Endothelial cell of umbilical vein (primary cell): ENCODE measurements at regions not wholly inside any gene's neighbourhood (a gene's known extent, or its start where the extent isn't known, plus 50 kb on each side); places are given as distances from the start of the nearest gene placed in this dataset.

ENCODE experiments used
- BruUV-seq: library from RNA; stranded (reverse); fragments of 400-500 nt; replicated peaks from 2 replicates; lab custom pipeline; 2021; lab: Mats Ljungman, UMichigan
- CTCF ChIA-PET: fragments of 300-600, 350-600 bp; sonication (Branson Sonifier 250); formaldehyde crosslinking; loops from one replicate; lab custom pipeline; 2021; ENCODE audit warnings: antibody characterized with exemption, inconsistent platforms; lab: Charles Lee
- POLR2A ChIA-PET: fragments of 300-600, 350-600 bp; sonication (Branson Sonifier 250); formaldehyde crosslinking; loops from one replicate; lab custom pipeline; 2021; ENCODE audit warnings: antibody characterized with exemption, inconsistent platforms; lab: Charles Lee
- DNase-seq: peaks from one replicate; pipeline ENCODE4 v3.0.0-alpha.2; 2011; ENCODE audit warnings: low read depth, low spot score
- FAIRE-seq: peaks from 2 replicates; lab custom pipeline; 2011; peaks lifted over from hg19 to GRCh38; lab: Jason Lieb, UNC
- H2AFZ ChIP-seq: 2 replicates; pipeline ENCODE4 v1.6.0; 2012; ENCODE audit warnings: low read depth, low read length, control low read depth, inconsistent platforms
- H3K27ac ChIP-seq: 2 replicates; pipeline ENCODE4 v1.5.1; 2011; ENCODE audit warnings: low read depth, mild to moderate bottlenecking, control low read depth, low read length, moderate library complexity; ENCODE audit not compliant: insufficient read depth
- H3K27me3 ChIP-seq, 2 experiments: 2 replicates each; pipeline versions ENCODE4 v1.6.0 to v1.6.1; 2011; ENCODE audit warnings: low read length in 2 of 2, mixed read lengths in 1 of 2; ENCODE audit not compliant: control insufficient read depth in 2 of 2, insufficient read depth in 2 of 2
- H3K36me3 ChIP-seq, 2 experiments: 2 replicates in 1 of 2; 3 replicates in 1 of 2; pipeline ENCODE4 v1.5.1; 2011; ENCODE audit warnings: low read length in 2 of 2, mild to moderate bottlenecking in 1 of 2, moderate library complexity in 1 of 2; ENCODE audit not compliant: control insufficient read depth in 2 of 2, insufficient read depth in 2 of 2; ENCODE audit errors: extremely low read depth in 1 of 2
- H3K4me1 ChIP-seq: 3 replicates; pipeline ENCODE4 v1.5.1; 2011; ENCODE audit warnings: mild to moderate bottlenecking, low read length; ENCODE audit not compliant: control insufficient read depth, insufficient read depth; ENCODE audit errors: extremely low read depth
- H3K4me2 ChIP-seq: 2 replicates; pipeline ENCODE4 v1.6.1; 2011; ENCODE audit warnings: low read length, control low read depth, mixed read lengths; ENCODE audit not compliant: insufficient read depth
- H3K4me3 ChIP-seq, 3 experiments: fragments of 200-600 bp in 1 of 3; sonication (generic), shearing (Covaris generic) in 1 of 3; replicated peaks in 1 of 3; 2 replicates each; pipeline ENCODE4 v1.5.1; 2011 to 2016; ENCODE audit warnings: control low read depth in 3 of 3, low read length in 3 of 3, mild to moderate bottlenecking in 2 of 3, inconsistent platforms in 1 of 3, low read depth in 1 of 3, moderate library complexity in 1 of 3; ENCODE audit not compliant: insufficient read depth in 1 of 3
- H3K79me2 ChIP-seq: 2 replicates; pipeline ENCODE4 v1.6.0; 2012; ENCODE audit warnings: low read length, inconsistent platforms; ENCODE audit not compliant: control insufficient read depth, insufficient read depth
- H3K9ac ChIP-seq: replicated peaks from 2 replicates; pipeline ENCODE3; 2011; ENCODE audit warnings: low read length, control low read depth; ENCODE audit not compliant: insufficient read depth; ENCODE audit errors: extremely low read depth
- H3K9me1 ChIP-seq: replicated peaks from 3 replicates; pipeline ENCODE4 v1.6.0; 2011; ENCODE audit warnings: mild to moderate bottlenecking, low read length; ENCODE audit not compliant: control insufficient read depth, insufficient read depth; ENCODE audit errors: extremely low read depth
- H3K9me3 ChIP-seq: replicated peaks from 2 replicates; pipeline ENCODE4 v1.5.1; 2012; ENCODE audit warnings: low read length, inconsistent platforms; ENCODE audit not compliant: control insufficient read depth, insufficient read depth
- H4K20me1 ChIP-seq: replicated peaks from 2 replicates; pipeline ENCODE3; 2011; ENCODE audit warnings: mild to moderate bottlenecking, low read length; ENCODE audit not compliant: control insufficient read depth, insufficient read depth; ENCODE audit errors: extremely low read depth
- CTCF ChIP-seq, 2 donors: IDR thresholded peaks; 1 replicate in 1 of 2; 2 replicates in 1 of 2; pipeline ENCODE4 v1.5.1; 2011; ENCODE audit warnings: low read length in 2 of 2, mild to moderate bottlenecking in 2 of 2, moderate library complexity in 2 of 2, control low read depth in 1 of 2, inconsistent platforms in 1 of 2, low read depth in 1 of 2; ENCODE audit not compliant: insufficient read depth in 1 of 2; ENCODE audit errors: extremely low read depth in 1 of 2
- EZH2 ChIP-seq: IDR thresholded peaks from 2 replicates; pipeline ENCODE4 v1.6.1; 2012; ENCODE audit warnings: borderline replicate concordance, low read depth, mild to moderate bottlenecking, moderate library complexity, low read length, inconsistent platforms; ENCODE audit not compliant: severe bottlenecking
- FOS ChIP-seq: IDR thresholded peaks from 2 replicates; pipeline ENCODE4 v1.6.1; 2011; ENCODE audit warnings: mild to moderate bottlenecking, low read length, moderate library complexity, borderline replicate concordance; ENCODE audit not compliant: insufficient read depth
- GATA2 ChIP-seq: IDR thresholded peaks from 2 replicates; pipeline ENCODE4 v1.7.0; 2011; ENCODE audit warnings: low read depth, mild to moderate bottlenecking, moderate library complexity, mixed read lengths, low read length; ENCODE audit not compliant: insufficient read length, insufficient read depth
- JUN ChIP-seq: IDR thresholded peaks from 2 replicates; pipeline ENCODE4 v1.6.1; 2011; ENCODE audit warnings: borderline replicate concordance, low read depth; ENCODE audit not compliant: insufficient read length, insufficient read depth
- MYC ChIP-seq: IDR thresholded peaks from one replicate; pipeline ENCODE4 v1.6.1; 2011; ENCODE audit warnings: mild to moderate bottlenecking, low read depth, low read length
- POLR2A ChIP-seq: IDR thresholded peaks from 2 replicates; pipeline ENCODE4 v1.6.1; 2012; ENCODE audit warnings: low read depth, mild to moderate bottlenecking, control low read depth, low read length
- POLR2AphosphoS5 ChIP-seq: IDR thresholded peaks from 2 replicates; pipeline ENCODE4 v1.6.1; 2012; ENCODE audit warnings: low read depth, mild to moderate bottlenecking, control low read depth, low read length, moderate library complexity; ENCODE audit not compliant: insufficient read depth
- dilution Hi-C: fragments of 300-500 bp; cut with MboI; formaldehyde crosslinking; loops from one replicate; pipeline ENCODE4 v1.15.0; 2019; ENCODE audit warnings: low sequenced_read_pairs; ENCODE audit not compliant: extremely low pct_ligation_motif_present
- intact Hi-C: fragments of 100-400 bp; cut with micrococcal nuclease; formaldehyde crosslinking; loops from one replicate; pipeline ENCODE4 v1.10.0; 2022
- TF ChIP-seq, protein P1 (sequence below): IDR thresholded peaks from 2 replicates; pipeline ENCODE4 v1.6.1; 2011; ENCODE audit not compliant: insufficient read depth, insufficient read length

- BruUV-seq = no TSS peak
- FAIRE-seq (no peak), DNase-seq (no peak)
- ChIA-PET POLR2A (no interaction called here), CTCF (no interaction called here)
- no peaks in the 10 kb centered on the region for H3K27me3 ChIP-seq
- no peaks in the 10 kb centered on the region for H3K4me1 ChIP-seq
- H3K9me1 ChIP-seq = no peaks in the 10 kb centered on the region
- no peak overlapping the region for H3K27ac ChIP-seq
- H4K20me1 ChIP-seq = no peaks in the 10 kb centered on the region
- H2AFZ ChIP-seq = no peak overlapping the region
- TF ChIP-seq GATA2 = no peak
- no peak for TF ChIP-seq MYC
- TF ChIP-seq CTCF (IDR thresholded peaks at IDR 0.05; ENCODE audit: extremely low read depth in 1 of 2, insufficient read depth in 1 of 2, low read depth in 1 of 2, low read length in 2 of 2) = no peak
- no peak for TF ChIP-seq FOS
- no peak for TF ChIP-seq JUN
- TF ChIP-seq, protein P1, sequence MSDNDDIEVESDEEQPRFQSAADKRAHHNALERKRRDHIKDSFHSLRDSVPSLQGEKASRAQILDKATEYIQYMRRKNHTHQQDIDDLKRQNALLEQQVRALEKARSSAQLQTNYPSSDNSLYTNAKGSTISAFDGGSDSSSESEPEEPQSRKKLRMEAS = no peak
- TF ChIP-seq POLR2A = no peak
- TF ChIP-seq POLR2AphosphoS5 = no peak
- no peak for TF ChIP-seq EZH2
- H3K36me3 ChIP-seq = no peaks in the 10 kb centered on the region
- peaks cover 2% of the 10 kb centered on the region for H3K9me3 ChIP-seq
- dilution Hi-C loops = no loop called here
- intact Hi-C loops = no loop called here
- H3K9ac ChIP-seq = no peak overlapping the region
- H3K4me2 ChIP-seq = no peak overlapping the region
- no peaks in the 10 kb centered on the region for H3K79me2 ChIP-seq
- H3K4me3 ChIP-seq = no peak overlapping the region
Observed at GRCh38 chr3:83011481-83011880, 1250.0 kb upstream of the GBE1 start.
